NCI-H2196 treated with DMSO at 0.1 percent for 48 hours (cell line): ENCODE measurements at regions not wholly inside any gene's neighbourhood (a gene's known extent, or its start where the extent isn't known, plus 50 kb on each side); places are given as distances from the start of the nearest gene placed in this dataset.

Source experiments
- DNase-seq: peaks from one replicate; lab custom pipeline; 2025; ENCODE audit not compliant: unreplicated experiment; lab: John Stamatoyannopoulos, UW

- peak; percentile 1 for DNase-seq
These were observed 99.2 kb upstream of the RAPGEF2 start for GRCh38 chr4:159003420-159004253.

- no peak for DNase-seq
These were observed 96.7 kb upstream of the RAPGEF2 start for GRCh38 chr4:159006202-159006601.

GRCh38 chr4:159008671-159009070 is 94.2 kb upstream of the RAPGEF2 start:
- no peak for DNase-seq

GRCh38 chr4:159009521-159009920 is 93.4 kb upstream of the RAPGEF2 start:
- peak; percentile 11 for DNase-seq

- no peak for DNase-seq
These were observed 92.8 kb upstream of the RAPGEF2 start for GRCh38 chr4:159010100-159010499.

GRCh38 chr4:159010563-159011260 is 92.2 kb upstream of the RAPGEF2 start:
- peak; percentile 22 for DNase-seq

GRCh38 chr4:159012381-159012780 is 90.5 kb upstream of the RAPGEF2 start:
- DNase-seq: no peak

- no peak for DNase-seq
These were observed 89.2 kb upstream of the RAPGEF2 start for GRCh38 chr4:159013692-159014091.

- DNase-seq: no peak
These were observed 88.0 kb upstream of the RAPGEF2 start for GRCh38 chr4:159014859-159015258.

- no peak for DNase-seq
These were observed 87.0 kb upstream of the RAPGEF2 start for GRCh38 chr4:159015841-159016240.

- no peak for DNase-seq
These were observed 86.3 kb upstream of the RAPGEF2 start for GRCh38 chr4:159016593-159017024.

GRCh38 chr4:159017323-159018026 is 85.4 kb upstream of the RAPGEF2 start:
- no peak for DNase-seq

- no peak for DNase-seq
These were observed 84.7 kb upstream of the RAPGEF2 start for GRCh38 chr4:159018062-159018629.

GRCh38 chr4:159019356-159019755 is 83.5 kb upstream of the RAPGEF2 start:
- no peak for DNase-seq

GRCh38 chr4:159021597-159022385 is 81.1 kb upstream of the RAPGEF2 start:
- DNase-seq: no peak

GRCh38 chr4:159023741-159024140 is 79.1 kb upstream of the RAPGEF2 start:
- no peak for DNase-seq

GRCh38 chr4:159024266-159024665 is 78.6 kb upstream of the RAPGEF2 start:
- no peak for DNase-seq

- DNase-seq: no peak
These were observed 78.1 kb upstream of the RAPGEF2 start for GRCh38 chr4:159024828-159025227.

- DNase-seq: no peak
These were observed 76.5 kb upstream of the RAPGEF2 start for GRCh38 chr4:159026329-159026728.

GRCh38 chr4:159027535-159027934 is 75.3 kb upstream of the RAPGEF2 start:
- no peak for DNase-seq

GRCh38 chr4:159029481-159029880 is 73.4 kb upstream of the RAPGEF2 start:
- no peak for DNase-seq
